NOMO-1 treated with dmso at 0.1 percent for 144 hours (cell line): ENCODE measurements at regions not wholly inside any gene's neighbourhood (a gene's known extent, or its start where the extent isn't known, plus 50 kb on each side); places are given as distances from the start of the nearest gene placed in this dataset.

ENCODE experiments used
- DNase-seq: peaks from one replicate; lab custom pipeline; 2025; ENCODE audit not compliant: unreplicated experiment; lab: John Stamatoyannopoulos, UW

DNA sequence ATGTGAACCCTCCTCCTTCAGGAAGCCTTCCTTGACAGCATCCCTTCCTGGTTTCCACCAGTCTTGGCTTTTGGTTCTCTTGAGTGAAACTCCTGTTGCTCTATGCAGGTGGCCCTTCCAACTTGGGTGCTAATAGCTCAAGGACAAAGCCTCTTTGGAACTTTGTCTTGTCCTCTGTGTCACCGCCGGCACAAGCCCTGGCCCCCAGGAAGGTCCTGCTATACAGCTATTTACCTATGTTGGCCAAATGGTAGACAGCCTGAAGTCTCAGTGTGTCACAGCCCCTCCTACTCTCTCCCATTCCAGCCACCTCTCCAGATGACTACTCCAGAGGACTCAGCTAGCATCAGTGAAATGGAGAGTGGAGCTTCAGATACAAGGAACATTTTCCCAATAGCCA is 94.7 kb upstream of the ZNF618 start:
- no peak for DNase-seq

DNA sequence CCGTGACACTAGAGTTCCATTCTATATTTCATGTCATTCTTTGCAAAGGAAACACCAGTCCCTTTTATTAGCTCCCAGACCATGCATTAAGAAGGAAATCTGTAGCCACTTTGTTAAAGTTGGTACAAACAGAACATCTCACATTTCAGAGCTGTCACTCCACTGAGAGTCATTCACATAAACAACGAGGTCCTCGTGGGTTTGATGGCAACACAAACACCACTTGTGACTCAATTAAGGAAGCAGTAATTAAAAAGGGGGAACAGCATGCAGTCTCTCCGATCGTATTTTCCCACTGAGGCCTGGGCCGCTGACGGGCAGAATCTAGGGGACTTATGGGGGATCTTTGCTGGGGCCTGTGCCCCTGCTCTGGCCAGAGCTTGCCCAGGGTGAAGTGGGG is 94.2 kb upstream of the ZNF618 start:
- DNase-seq: peak; percentile 6

DNA sequence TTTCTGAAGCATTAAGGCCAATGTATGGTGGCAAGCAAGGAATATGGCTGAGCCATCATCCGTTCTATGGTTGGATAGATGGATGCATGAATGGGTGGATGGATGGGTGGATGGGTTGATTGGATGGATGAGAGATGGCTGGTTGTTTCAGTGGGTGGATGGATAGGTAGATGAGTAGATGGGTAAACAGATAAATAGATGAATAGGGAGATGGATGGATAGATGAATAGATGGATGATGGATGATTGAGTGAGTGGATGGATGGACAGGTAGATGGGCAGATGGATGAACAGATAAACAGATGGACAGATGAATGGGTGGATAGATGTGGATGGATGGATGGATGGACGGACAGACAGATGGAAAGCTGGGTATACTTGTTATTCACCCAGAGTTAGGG is 92.6 kb upstream of the ZNF618 start:
- DNase-seq: no peak

GRCh38 chr9:113785334-113785733 is 90.8 kb upstream of the ZNF618 start:
- DNase-seq: no peak

GRCh38 chr9:113786071-113786470 is 90.0 kb upstream of the ZNF618 start:
- no peak for DNase-seq

DNA sequence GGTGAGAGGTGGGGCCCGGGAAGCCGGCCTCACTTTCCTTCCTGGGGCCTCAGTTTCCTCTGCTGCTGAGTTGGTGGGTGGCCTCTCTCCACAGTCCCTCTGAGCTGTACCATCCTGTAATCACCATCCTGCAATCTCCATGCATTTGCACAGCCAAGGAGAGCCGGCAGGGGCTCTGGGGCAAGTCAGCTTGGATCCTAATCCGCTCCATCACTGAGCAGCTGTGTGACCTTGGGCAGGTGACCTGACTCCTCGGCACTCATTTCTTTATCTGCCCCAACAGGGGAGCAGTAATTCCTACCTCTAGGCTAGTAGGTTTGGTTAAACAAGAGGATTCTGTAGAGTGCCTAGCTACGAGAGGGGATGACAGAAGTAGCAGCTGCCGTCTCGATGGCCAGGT is 88.2 kb upstream of the ZNF618 start:
- no peak for DNase-seq

GRCh38 chr9:113788616-113789330 is 87.3 kb upstream of the ZNF618 start:
- no peak for DNase-seq

GRCh38 chr9:113790093-113790492 is 86.0 kb upstream of the ZNF618 start:
- DNase-seq: no peak

DNA sequence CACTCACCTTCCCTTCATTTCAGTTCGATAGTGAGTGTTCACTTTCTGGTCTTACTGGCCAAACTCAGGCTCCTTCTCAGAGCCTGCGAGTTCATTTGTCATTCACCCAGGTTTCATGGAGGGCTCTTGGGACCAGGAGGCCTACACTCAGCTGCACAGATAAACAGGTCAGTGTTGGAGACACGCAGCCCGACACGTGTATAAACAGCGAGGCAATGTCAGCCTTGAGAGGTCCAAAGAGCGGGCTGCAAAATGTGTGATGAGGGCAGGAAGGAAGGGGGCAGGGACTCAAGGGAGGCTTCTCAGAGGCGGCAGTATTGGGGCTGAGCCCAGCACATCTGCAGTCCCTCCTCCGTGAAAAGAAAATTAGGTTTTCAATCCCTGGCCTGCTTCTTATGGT is 82.6 kb upstream of the ZNF618 start:
- DNase-seq: no peak

GRCh38 chr9:113794721-113795120 is 81.4 kb upstream of the ZNF618 start:
- no peak for DNase-seq

GRCh38 chr9:113795811-113796392 is 80.2 kb upstream of the ZNF618 start:
- no peak for DNase-seq

DNA sequence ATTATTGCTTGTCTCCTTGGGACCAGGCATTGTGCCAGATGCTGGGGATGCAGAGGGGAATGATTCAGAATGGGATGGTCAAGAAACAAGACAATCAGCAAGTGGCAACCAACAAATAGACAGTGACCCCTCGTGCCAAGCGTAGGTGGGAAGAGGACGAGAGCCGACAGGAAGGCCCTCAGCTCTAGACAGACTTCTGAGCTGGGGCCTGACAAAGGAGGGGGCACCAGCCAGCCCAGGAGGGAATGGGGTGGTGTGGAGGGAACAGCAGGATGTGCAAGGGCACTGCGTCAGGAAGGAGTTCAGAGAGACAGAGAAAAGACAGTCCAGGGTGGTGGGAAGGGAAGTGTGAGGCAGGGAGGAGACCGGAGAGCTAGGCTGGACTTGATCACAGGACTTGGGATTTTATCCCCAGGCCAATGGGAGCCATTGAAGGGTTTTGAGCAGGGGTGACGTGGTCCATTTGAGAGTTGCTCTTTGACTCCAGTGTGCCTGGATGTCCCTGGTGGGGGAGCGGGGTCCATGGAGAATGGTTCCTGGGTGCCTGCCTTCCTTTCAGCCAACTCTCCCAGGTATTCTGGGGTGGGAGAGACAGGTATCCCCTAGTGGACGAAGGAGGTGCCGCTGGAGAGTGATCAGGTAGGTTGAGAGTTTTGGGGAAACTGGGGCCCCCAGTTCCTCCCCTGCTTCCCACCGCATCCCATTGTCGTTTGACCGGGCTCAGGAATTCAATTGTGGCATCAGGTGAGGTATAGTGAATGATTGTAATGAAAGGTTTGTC is 79.3 kb upstream of the ZNF618 start:
- DNase-seq: no peak

- DNase-seq: no peak
Observed at GRCh38 chr9:113798062-113799030, 77.8 kb upstream of the ZNF618 start.

DNA sequence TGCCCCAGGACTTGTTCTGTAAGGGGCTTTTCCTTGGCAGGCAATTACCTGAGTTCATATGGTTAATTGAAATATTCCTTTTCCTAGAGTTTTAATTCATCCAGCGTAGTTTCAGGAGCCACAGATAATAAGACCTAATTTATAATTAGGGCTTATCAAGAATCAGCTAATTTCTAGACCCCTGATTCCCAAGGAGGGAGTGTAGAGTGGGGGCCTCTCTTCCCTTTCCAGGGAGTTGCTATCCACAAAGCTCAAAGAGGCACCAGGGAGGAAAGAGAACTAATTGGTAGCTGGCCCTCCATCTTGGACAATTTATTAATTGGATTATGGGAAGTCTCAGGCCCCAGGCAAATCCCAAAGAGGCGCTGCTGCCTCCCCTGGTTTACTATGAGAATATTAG is 75.8 kb upstream of the ZNF618 start:
- no peak for DNase-seq

DNA sequence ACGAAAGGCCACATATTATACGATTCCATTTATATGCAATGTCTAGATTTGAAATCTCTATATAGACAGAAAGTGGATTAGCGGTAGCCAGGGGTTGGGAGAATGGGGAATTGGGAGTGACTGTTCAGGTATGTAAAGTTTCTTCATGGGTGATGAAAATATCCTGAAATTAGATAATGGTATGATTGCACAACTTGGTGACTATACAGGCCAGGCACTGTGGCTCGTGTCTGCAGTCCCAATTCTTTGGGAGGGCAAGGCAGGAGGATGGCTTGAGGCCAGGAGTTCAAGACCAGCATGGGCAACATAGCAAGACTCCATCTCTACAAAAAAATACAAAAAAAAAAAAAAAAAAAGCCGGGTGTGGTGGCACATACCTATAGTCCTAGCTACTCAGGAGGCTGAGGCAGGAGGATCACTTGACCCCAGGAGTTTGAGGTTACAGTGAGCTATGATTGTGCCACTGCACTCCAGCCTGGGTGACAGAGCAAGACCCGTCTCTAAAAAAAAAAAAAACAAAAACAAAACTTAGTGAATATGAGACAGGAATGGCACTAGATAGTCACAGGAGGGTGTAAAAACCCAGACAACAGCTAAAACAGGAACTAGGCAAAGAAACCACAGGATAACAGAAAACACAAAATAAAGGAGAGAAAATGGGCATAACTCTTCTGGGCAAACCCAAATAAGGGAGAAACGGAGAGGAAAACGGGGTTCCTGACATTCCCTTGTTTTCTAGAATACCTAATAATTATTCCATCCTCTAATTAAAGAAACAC is 72.1 kb upstream of the ZNF618 start:
- DNase-seq: no peak

GRCh38 chr9:113805486-113806132 is 70.5 kb upstream of the ZNF618 start:
- DNase-seq: no peak

- DNase-seq: peak; percentile 47
Observed at GRCh38 chr9:113807173-113808061, 68.7 kb upstream of the ZNF618 start.

DNA sequence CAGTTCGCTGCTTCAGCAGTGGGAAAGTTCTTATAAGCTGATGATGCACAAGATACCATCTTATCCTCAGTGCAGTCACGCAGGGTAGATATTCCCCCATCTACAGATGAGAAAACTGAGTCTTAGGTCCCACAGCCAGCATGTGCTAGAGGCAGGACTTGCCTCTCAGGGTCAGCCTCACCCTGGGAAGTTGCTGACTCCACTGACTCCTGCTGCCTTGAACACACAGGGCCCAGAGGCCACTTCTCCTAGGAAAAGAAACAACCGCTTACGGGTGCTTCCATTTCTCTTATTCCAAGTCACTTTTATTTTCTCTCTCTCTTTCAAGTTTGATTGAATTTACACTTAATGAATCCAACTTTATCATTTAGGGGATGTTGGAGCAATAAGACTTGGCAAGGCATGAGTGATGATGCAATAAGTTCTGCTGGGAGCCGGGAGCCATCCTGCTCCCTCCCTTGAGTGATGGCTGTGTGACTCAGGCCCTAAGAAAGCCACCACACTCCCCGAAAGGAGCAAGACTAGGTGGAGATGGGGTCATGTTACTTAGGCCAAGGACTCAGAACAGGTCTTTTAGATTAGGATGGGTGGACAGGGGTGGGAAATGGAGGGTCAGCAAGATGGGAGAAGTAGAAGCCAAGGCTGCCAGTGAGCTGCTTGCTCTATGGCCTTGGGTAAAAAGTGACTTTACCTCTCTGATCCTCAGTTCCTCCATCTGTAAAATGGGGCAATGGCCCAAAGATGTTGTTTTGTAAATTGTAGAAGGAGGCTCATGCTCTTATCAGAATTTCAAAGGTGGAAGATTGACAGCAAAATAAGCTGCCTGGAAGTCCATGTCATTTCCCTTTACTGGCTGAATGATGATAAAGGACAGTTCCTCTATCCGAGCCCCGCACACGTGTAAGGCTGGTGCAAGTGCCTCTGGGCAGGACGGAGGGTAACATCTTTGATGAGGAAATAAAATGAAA is 67.4 kb upstream of the ZNF618 start:
- DNase-seq: no peak
